Activated naive CD8-positive, alpha-beta T cell treated with anti-CD3 and anti-CD28 coated beads, Interleukin-2, amount 10 ng/mL, durations not matched to agents 7 days and 5 days (primary cell): ENCODE measurements at regions not wholly inside any gene's neighbourhood (a gene's known extent, or its start where the extent isn't known, plus 50 kb on each side); places are given as distances from the start of the nearest gene placed in this dataset.
"Not testable (repeated sequence)": the region's sequence is repeated elsewhere in the genome, so short reads cannot be mapped to it uniquely, and the experiment has no call there.

ENCODE experiments used
- ATAC-seq: fragments of 150-1000 bp; cut with Tn5 transposase; one replicate; pipeline ENCODE4 v1.10.0; 2021; ENCODE audit warnings: low read depth, moderate library complexity
- POLR2A ChIA-PET: fragments of 350-600 bp; sonication (Branson Sonifier 250); formaldehyde crosslinking; loops from one replicate; lab custom pipeline; 2021; ENCODE audit warnings: antibody characterized with exemption; lab: Charles Lee
- DNase-seq: peaks from one replicate; pipeline ENCODE4 v3.0.0; 2021
- H3K27ac Mint-ChIP-seq: one replicate; pipeline ENCODE4 v1.8.0; 2022; ENCODE audit warnings: mild to moderate bottlenecking, mixed read lengths
- H3K27me3 Mint-ChIP-seq: one replicate; pipeline ENCODE4 v1.8.0; 2022; ENCODE audit warnings: mild to moderate bottlenecking, moderate library complexity, mixed read lengths
- H3K36me3 Mint-ChIP-seq: one replicate; pipeline ENCODE4 v1.8.0; 2021; ENCODE audit warnings: mild to moderate bottlenecking, mixed read lengths
- H3K4me1 Mint-ChIP-seq: one replicate; pipeline ENCODE4 v1.8.0; 2021; ENCODE audit warnings: mixed read lengths
- H3K4me3 Mint-ChIP-seq: one replicate; pipeline ENCODE4 v1.8.0; 2022; ENCODE audit warnings: mild to moderate bottlenecking, moderate library complexity, mixed read lengths
- H3K9me3 Mint-ChIP-seq: one replicate; pipeline ENCODE4 v1.8.0; 2021; ENCODE audit warnings: mixed read lengths

- H3K27me3 Mint-ChIP-seq, H3K36me3 Mint-ChIP-seq, ATAC-seq, DNase-seq, H3K9me3 Mint-ChIP-seq, POLR2A ChIA-PET, H3K4me3 Mint-ChIP-seq, H3K4me1 Mint-ChIP-seq, H3K27ac Mint-ChIP-seq: not testable (repeated sequence)
These were observed 626.7 kb upstream of the KCNMB2 start for GRCh38 chr3:177909530-177909929.

GRCh38 chr3:177914224-177914623 lies 622.0 kb upstream of the KCNMB2 start:
- no peaks in the 10 kb centered on the region for H3K27me3 Mint-ChIP-seq
- no peak for ATAC-seq
- H3K9me3 Mint-ChIP-seq, result peaks cover 5% of the 10 kb centered on the region

GRCh38 chr3:177916461-177916860 lies 619.8 kb upstream of the KCNMB2 start:
- H3K27me3 Mint-ChIP-seq, result no peaks in the 10 kb centered on the region
- H3K9me3 Mint-ChIP-seq, result peaks cover 5% of the 10 kb centered on the region
- POLR2A ChIA-PET, result no interaction called here
- no peak overlapping the region for H3K4me3 Mint-ChIP-seq
- no peak overlapping the region for H3K27ac Mint-ChIP-seq
- H3K4me1 Mint-ChIP-seq, result no peaks in the 10 kb centered on the region
- ATAC-seq, result no peak
- peaks cover 2% of the 10 kb centered on the region for H3K36me3 Mint-ChIP-seq
- DNase-seq, result no peak

More at GRCh38 chr3:177914224-177914623, 622.0 kb upstream of the KCNMB2 start:
- Mint-ChIP-seq H3K4me3 (no peak overlapping the region), H3K36me3 (peaks cover 2% of the 10 kb centered on the region), H3K27ac (no peak overlapping the region), H3K4me1 (no peaks in the 10 kb centered on the region)
- no peak for DNase-seq
- POLR2A ChIA-PET, result no interaction called here

- no peak for DNase-seq
- Mint-ChIP-seq H3K27me3 (no peaks in the 10 kb centered on the region), H3K9me3 (peaks cover 5% of the 10 kb centered on the region), H3K4me1 (no peaks in the 10 kb centered on the region), H3K36me3 (peaks cover 2% of the 10 kb centered on the region), H3K4me3 (no peak overlapping the region), H3K27ac (no peak overlapping the region)
- POLR2A ChIA-PET, result no interaction called here
- no peak for ATAC-seq
These were observed 618.9 kb upstream of the KCNMB2 start for GRCh38 chr3:177917234-177917861.

GRCh38 chr3:177921153-177921552 lies 615.1 kb upstream of the KCNMB2 start:
- no peak overlapping the region for H3K27ac Mint-ChIP-seq
- no peak for ATAC-seq
- POLR2A ChIA-PET, result no interaction called here
- no peak overlapping the region for H3K4me3 Mint-ChIP-seq
- peaks cover 8% of the 10 kb centered on the region for H3K9me3 Mint-ChIP-seq
- H3K4me1 Mint-ChIP-seq, result no peaks in the 10 kb centered on the region
- H3K27me3 Mint-ChIP-seq, result no peaks in the 10 kb centered on the region
- no peaks in the 10 kb centered on the region for H3K36me3 Mint-ChIP-seq
- no peak for DNase-seq

- peaks cover 6% of the 10 kb centered on the region for H3K9me3 Mint-ChIP-seq
- ATAC-seq (no peak), DNase-seq (no peak)
- no peak overlapping the region for H3K27ac Mint-ChIP-seq
- H3K36me3 Mint-ChIP-seq, result no peaks in the 10 kb centered on the region
- H3K4me3 Mint-ChIP-seq, result no peak overlapping the region
- no peaks in the 10 kb centered on the region for H3K4me1 Mint-ChIP-seq
- H3K27me3 Mint-ChIP-seq, result no peaks in the 10 kb centered on the region
- POLR2A ChIA-PET, result no interaction called here
These were observed 612.0 kb upstream of the KCNMB2 start for GRCh38 chr3:177924261-177924660.

GRCh38 chr3:177928172-177928873 lies 607.9 kb upstream of the KCNMB2 start:
- no peak for ATAC-seq
- no peak overlapping the region for H3K27ac Mint-ChIP-seq
- H3K27me3 Mint-ChIP-seq, result no peaks in the 10 kb centered on the region
- H3K4me3 Mint-ChIP-seq, result no peak overlapping the region
- peaks cover 6% of the 10 kb centered on the region for H3K9me3 Mint-ChIP-seq
- no peaks in the 10 kb centered on the region for H3K4me1 Mint-ChIP-seq
- no peak for DNase-seq
- no peaks in the 10 kb centered on the region for H3K36me3 Mint-ChIP-seq
- POLR2A ChIA-PET, result no interaction called here

GRCh38 chr3:177929310-177929709 lies 606.9 kb upstream of the KCNMB2 start:
- ATAC-seq, result no peak
- Mint-ChIP-seq H3K36me3 (no peaks in the 10 kb centered on the region), H3K9me3 (peaks cover 6% of the 10 kb centered on the region), H3K4me1 (no peaks in the 10 kb centered on the region), H3K27me3 (no peaks in the 10 kb centered on the region), H3K4me3 (no peak overlapping the region), H3K27ac (no peak overlapping the region)
- POLR2A ChIA-PET, result no interaction called here
- DNase-seq, result no peak

GRCh38 chr3:177930771-177931170 lies 605.5 kb upstream of the KCNMB2 start:
- Mint-ChIP-seq H3K9me3 (peaks cover under 1% of the 10 kb centered on the region), H3K4me3 (no peak overlapping the region), H3K4me1 (no peaks in the 10 kb centered on the region), H3K36me3 (no peaks in the 10 kb centered on the region), H3K27ac (no peak overlapping the region), H3K27me3 (no peaks in the 10 kb centered on the region)
- POLR2A ChIA-PET, result no interaction called here
- ATAC-seq (no peak), DNase-seq (no peak)

- Mint-ChIP-seq H3K9me3 (no peaks in the 10 kb centered on the region), H3K27ac (no peak overlapping the region), H3K27me3 (no peaks in the 10 kb centered on the region), H3K4me1 (no peaks in the 10 kb centered on the region), H3K36me3 (no peaks in the 10 kb centered on the region), H3K4me3 (no peak overlapping the region)
- ATAC-seq, result no peak
- POLR2A ChIA-PET, result no interaction called here
- no peak for DNase-seq
These were observed 604.9 kb upstream of the KCNMB2 start for GRCh38 chr3:177931346-177931745.

- no peak for ATAC-seq
- DNase-seq, result no peak
- Mint-ChIP-seq H3K27me3 (no peaks in the 10 kb centered on the region), H3K4me3 (no peak overlapping the region), H3K36me3 (no peaks in the 10 kb centered on the region), H3K27ac (no peak overlapping the region), H3K9me3 (no peaks in the 10 kb centered on the region), H3K4me1 (no peaks in the 10 kb centered on the region)
- POLR2A ChIA-PET, result no interaction called here
These were observed 603.9 kb upstream of the KCNMB2 start for GRCh38 chr3:177932346-177932745.

GRCh38 chr3:177932750-177933660 lies 603.2 kb upstream of the KCNMB2 start:
- no peaks in the 10 kb centered on the region for H3K4me1 Mint-ChIP-seq
- POLR2A ChIA-PET, result no interaction called here
- no peaks in the 10 kb centered on the region for H3K36me3 Mint-ChIP-seq
- no peaks in the 10 kb centered on the region for H3K27me3 Mint-ChIP-seq
- no peak overlapping the region for H3K27ac Mint-ChIP-seq
- no peak overlapping the region for H3K4me3 Mint-ChIP-seq
- no peak for ATAC-seq
- no peak for DNase-seq
- no peaks in the 10 kb centered on the region for H3K9me3 Mint-ChIP-seq

GRCh38 chr3:177934001-177934891 lies 602.0 kb upstream of the KCNMB2 start:
- Mint-ChIP-seq H3K27me3 (no peaks in the 10 kb centered on the region), H3K4me3 (no peak overlapping the region), H3K9me3 (no peaks in the 10 kb centered on the region), H3K4me1 (no peaks in the 10 kb centered on the region), H3K36me3 (no peaks in the 10 kb centered on the region), H3K27ac (no peak overlapping the region)
- POLR2A ChIA-PET, result no interaction called here
- no peak for DNase-seq
- ATAC-seq, result no peak
